BJ (cell line): ENCODE measurements at regions not wholly inside any gene's neighbourhood (a gene's known extent, or its start where the extent isn't known, plus 50 kb on each side); places are given as distances from the start of the nearest gene placed in this dataset.

Experiments
- CTCF ChIA-PET: fragments of 350-600 bp; formaldehyde crosslinking; extraction: SDS; loops from one replicate; lab custom pipeline; 2021; ENCODE audit warnings: antibody characterized with exemption, inconsistent platforms; lab: Yijun Ruan, JAX
- POLR2A ChIA-PET: fragments of 300-600 bp; sonication (Branson Sonifier 250); formaldehyde crosslinking; extraction: SDS; loops from one replicate; lab custom pipeline; 2021; ENCODE audit warnings: antibody characterized with exemption; lab: Charles Lee
- DNase-seq: peaks from one replicate; pipeline ENCODE4 v3.0.0-alpha.2; 2011; ENCODE audit warnings: low read depth
- H3K27me3 ChIP-seq: 2 replicates; pipeline ENCODE4 v1.6.0; 2011; ENCODE audit warnings: low read length; ENCODE audit not compliant: control insufficient read depth, insufficient read depth
- H3K36me3 ChIP-seq: 2 replicates; pipeline ENCODE4 v1.5.1; 2011; ENCODE audit warnings: low read length; ENCODE audit not compliant: control insufficient read depth, insufficient read depth
- H3K4me3 ChIP-seq: 2 replicates; pipeline ENCODE4 v1.5.1; 2011; ENCODE audit warnings: low read depth, mild to moderate bottlenecking, control low read depth, low read length
- TF ChIP-seq, protein P1 (sequence below): IDR thresholded peaks from 2 replicates; pipeline ENCODE4 v1.5.1; 2011; ENCODE audit warnings: low read depth, mild to moderate bottlenecking, control low read depth, inconsistent platforms, low read length, moderate library complexity; ENCODE audit not compliant: insufficient read depth

DNA sequence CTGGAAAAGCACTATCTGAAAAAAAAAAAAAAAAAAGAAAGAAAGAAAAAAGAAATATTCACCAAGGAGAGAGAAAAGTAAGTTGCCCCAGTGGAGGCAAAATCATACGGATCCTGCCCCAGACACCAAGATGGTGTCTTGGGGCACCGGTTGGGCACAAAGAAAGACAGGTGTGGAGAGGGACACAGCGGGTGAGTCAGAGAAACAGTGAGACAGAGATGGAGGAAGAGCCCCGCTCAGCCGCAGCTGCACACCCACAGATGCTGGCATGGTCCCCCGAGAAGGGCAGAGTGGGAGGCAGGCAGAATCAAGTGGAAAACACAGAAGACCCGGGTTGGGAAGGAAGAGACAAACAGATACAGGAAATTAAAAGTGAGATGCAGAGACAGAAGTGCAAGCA lies 129.7 kb upstream of the SMAD3 start:
- POLR2A ChIA-PET = interaction anchor here (0.6 kb wide), 1 partner anchor 264 kb away, joined by 3 read pairs; no protein-coding TSS in a partner anchor
- no peak for DNase-seq
- Histone ChIP-seq H3K27me3 (no peaks in the 10 kb centered on the region), H3K4me3 (no peak overlapping the region), H3K36me3 (no peaks in the 10 kb centered on the region)
- TF ChIP-seq, protein P1, sequence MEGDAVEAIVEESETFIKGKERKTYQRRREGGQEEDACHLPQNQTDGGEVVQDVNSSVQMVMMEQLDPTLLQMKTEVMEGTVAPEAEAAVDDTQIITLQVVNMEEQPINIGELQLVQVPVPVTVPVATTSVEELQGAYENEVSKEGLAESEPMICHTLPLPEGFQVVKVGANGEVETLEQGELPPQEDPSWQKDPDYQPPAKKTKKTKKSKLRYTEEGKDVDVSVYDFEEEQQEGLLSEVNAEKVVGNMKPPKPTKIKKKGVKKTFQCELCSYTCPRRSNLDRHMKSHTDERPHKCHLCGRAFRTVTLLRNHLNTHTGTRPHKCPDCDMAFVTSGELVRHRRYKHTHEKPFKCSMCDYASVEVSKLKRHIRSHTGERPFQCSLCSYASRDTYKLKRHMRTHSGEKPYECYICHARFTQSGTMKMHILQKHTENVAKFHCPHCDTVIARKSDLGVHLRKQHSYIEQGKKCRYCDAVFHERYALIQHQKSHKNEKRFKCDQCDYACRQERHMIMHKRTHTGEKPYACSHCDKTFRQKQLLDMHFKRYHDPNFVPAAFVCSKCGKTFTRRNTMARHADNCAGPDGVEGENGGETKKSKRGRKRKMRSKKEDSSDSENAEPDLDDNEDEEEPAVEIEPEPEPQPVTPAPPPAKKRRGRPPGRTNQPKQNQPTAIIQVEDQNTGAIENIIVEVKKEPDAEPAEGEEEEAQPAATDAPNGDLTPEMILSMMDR = no peak
- CTCF ChIA-PET = interaction anchor here (0.9 to 1.7 kb wide), 3 partner anchors 12 to 85 kb away, joined by 3 read pairs; no protein-coding TSS in a partner anchor

- no peaks in the 10 kb centered on the region for H3K36me3 ChIP-seq
- POLR2A ChIA-PET = interaction anchor here (0.6 kb wide), 1 partner anchor 264 kb away, joined by 3 read pairs; no protein-coding TSS in a partner anchor
- H3K27me3 ChIP-seq = no peaks in the 10 kb centered on the region
- peak; percentile 35 for DNase-seq
- peak overlapping the region; percentile 41 for H3K4me3 ChIP-seq
- TF ChIP-seq, protein P1 = no peak
- CTCF ChIA-PET = interaction anchor here (0.5 to 1.8 kb wide), 7 partner anchors 10 to 370 kb away, joined by 3 to 9 read pairs (median 3); no protein-coding TSS in a partner anchor
These were observed 129.1 kb upstream of the SMAD3 start for GRCh38 chr15:66936109-66936860.

DNA sequence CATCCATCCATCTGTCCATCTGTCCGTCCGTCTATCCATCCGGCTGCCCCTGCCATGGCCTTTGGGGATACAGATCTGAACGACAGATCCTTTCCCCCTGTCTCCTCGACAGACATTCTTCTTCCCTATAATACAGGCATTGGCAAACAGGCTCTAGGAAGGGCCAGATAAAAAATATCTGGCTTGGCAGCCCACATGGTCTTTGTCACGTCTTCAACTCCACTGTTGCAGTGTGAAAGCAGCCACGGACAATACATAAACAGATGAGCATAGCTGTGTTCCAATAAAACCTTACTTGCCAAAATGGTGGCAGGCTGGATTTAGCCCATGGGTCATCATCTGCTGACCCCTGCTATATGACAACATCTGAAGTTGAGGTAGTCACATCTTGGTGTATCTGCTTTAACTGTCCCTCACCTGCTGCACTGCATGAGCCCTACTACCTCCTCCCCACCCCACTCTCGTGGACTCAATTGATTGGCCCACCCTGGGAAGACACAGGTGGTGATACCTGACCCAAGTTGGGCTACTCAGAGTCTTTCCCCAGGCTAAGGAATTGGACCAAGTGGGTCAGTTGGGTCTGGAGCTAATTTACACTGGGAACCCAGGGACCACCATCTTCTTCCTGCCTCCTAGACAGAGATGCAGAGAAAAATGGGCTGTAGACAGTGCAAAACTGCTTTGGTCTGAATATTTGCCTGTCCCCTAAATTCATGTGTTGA lies 128.4 kb upstream of the SMAD3 start:
- DNase-seq = no peak
- POLR2A ChIA-PET = no interaction called here
- no peaks in the 10 kb centered on the region for H3K36me3 ChIP-seq
- TF ChIP-seq, protein P1 = no peak
- no peaks in the 10 kb centered on the region for H3K27me3 ChIP-seq
- peak overlapping the region; percentile 41 for H3K4me3 ChIP-seq
- CTCF ChIA-PET = interaction anchor here (0.5 to 1.8 kb wide), 7 partner anchors 9 to 369 kb away, joined by 3 to 9 read pairs (median 3); no protein-coding TSS in a partner anchor

DNA sequence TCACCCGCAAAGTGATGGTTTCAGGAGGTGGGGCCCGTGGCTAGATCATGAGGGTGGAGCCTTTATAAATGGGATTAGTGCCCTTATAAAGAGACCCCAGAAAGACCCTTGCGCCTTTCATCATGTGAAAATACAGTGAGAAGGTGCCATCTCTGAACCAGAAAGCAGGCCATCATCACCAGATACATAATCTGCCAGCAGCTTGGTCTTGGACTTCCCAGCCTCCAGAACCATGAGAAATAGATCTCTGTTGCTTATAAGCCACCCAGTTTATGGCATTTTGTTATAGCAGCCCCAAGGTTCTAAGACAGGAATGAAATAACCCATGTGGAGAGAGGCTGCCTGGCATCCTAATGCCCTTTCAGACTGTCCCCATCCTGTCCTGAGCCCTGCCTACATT lies 127.8 kb upstream of the SMAD3 start:
- DNase-seq = no peak
- Histone ChIP-seq H3K4me3 (no peak overlapping the region), H3K27me3 (no peaks in the 10 kb centered on the region), H3K36me3 (no peaks in the 10 kb centered on the region)
- POLR2A ChIA-PET = no interaction called here
- CTCF ChIA-PET = interaction anchor here (1.0 to 1.8 kb wide), 2 partner anchors 9 to 161 kb away, joined by 4 to 9 read pairs; no protein-coding TSS in a partner anchor
- TF ChIP-seq, protein P1 = no peak
